ENCODE measurements at regions not wholly inside any gene's neighbourhood (a gene's known extent, or its start where the extent isn't known, plus 50 kb on each side); places are given as distances from the start of the nearest gene placed in this dataset.

- H3K4me1 ChIP-seq: peaks cover 9% of the 10 kb centered on the region
- TF ChIP-seq POLR2AphosphoS5 (IDR thresholded peaks at IDR 0.05) (no peak), POLR2A (IDR thresholded peaks at IDR 0.05) (no peak)
- H3K27ac ChIP-seq: no peak overlapping the region
- H3K9me3 ChIP-seq: no peaks in the 10 kb centered on the region
- no peak for DNase-seq (ENCODE audit: low spot score in 2 of 2)
- H3K27me3 ChIP-seq: no peaks in the 10 kb centered on the region
- no peaks in the 10 kb centered on the region for H3K36me3 ChIP-seq
- WGBS: 15% methylated on average over 1 of the region's 1 CpG
- no peak overlapping the region for H3K4me3 ChIP-seq
Measured at GRCh38 chr20:39893003-39893685, 795.9 kb downstream of the MAFB start.

GRCh38 chr20:39890697-39891096 is 798.3 kb downstream of the MAFB start:
- no peaks in the 10 kb centered on the region for H3K27me3 ChIP-seq
- DNase-seq (ENCODE audit: low spot score in 2 of 2): no peak
- H3K4me3 ChIP-seq: no peak overlapping the region
- H3K4me1 ChIP-seq: peaks cover 13% of the 10 kb centered on the region
- WGBS: 92% methylated on average over 1 of the region's 1 CpG
- H3K9me3 ChIP-seq: no peaks in the 10 kb centered on the region
- H3K36me3 ChIP-seq: no peaks in the 10 kb centered on the region
- no peak for TF ChIP-seq CTCF (IDR thresholded peaks at IDR 0.05)
- TF ChIP-seq POLR2AphosphoS5 (IDR thresholded peaks at IDR 0.05): no peak
- no peak for TF ChIP-seq EP300 (IDR thresholded peaks at IDR 0.05)
- no peak for TF ChIP-seq POLR2A (IDR thresholded peaks at IDR 0.05)
- H3K27ac ChIP-seq: no peak overlapping the region

- Histone ChIP-seq H3K4me1 (peaks cover 15% of the 10 kb centered on the region), H3K27ac (no peak overlapping the region), H3K27me3 (no peaks in the 10 kb centered on the region), H3K9me3 (no peaks in the 10 kb centered on the region), H3K4me3 (no peak overlapping the region), H3K36me3 (no peaks in the 10 kb centered on the region)
- DNase-seq (ENCODE audit: low spot score in 2 of 2): no peak
- no peak for TF ChIP-seq EP300 (IDR thresholded peaks at IDR 0.05)
- no peak for TF ChIP-seq POLR2A (IDR thresholded peaks at IDR 0.05)
- TF ChIP-seq CTCF (IDR thresholded peaks at IDR 0.05): no peak
- TF ChIP-seq POLR2AphosphoS5 (IDR thresholded peaks at IDR 0.05): no peak
- 81% methylated on average over 2 of the region's 2 CpGs for WGBS
Measured at GRCh38 chr20:39888310-39888709, 800.7 kb downstream of the MAFB start.

- H3K36me3 ChIP-seq: no peaks in the 10 kb centered on the region
- no peaks in the 10 kb centered on the region for H3K27me3 ChIP-seq
- no peak for DNase-seq (ENCODE audit: low spot score in 2 of 2)
- H3K4me1 ChIP-seq: peaks cover 13% of the 10 kb centered on the region
- WGBS: 63% methylated on average over 3 of the region's 3 CpGs
- TF ChIP-seq POLR2A (IDR thresholded peaks at IDR 0.05) (no peak), POLR2AphosphoS5 (IDR thresholded peaks at IDR 0.05) (no peak)
- H3K27ac ChIP-seq: peak overlapping the region; percentile 4
- no peaks in the 10 kb centered on the region for H3K9me3 ChIP-seq
- no peak overlapping the region for H3K4me3 ChIP-seq
Measured at GRCh38 chr20:39886650-39887190, 802.3 kb downstream of the MAFB start.

- Histone ChIP-seq H3K36me3 (no peaks in the 10 kb centered on the region), H3K4me3 (no peak overlapping the region), H3K27ac (peak overlapping the region; percentile 4), H3K27me3 (no peaks in the 10 kb centered on the region), H3K9me3 (no peaks in the 10 kb centered on the region), H3K4me1 (peaks cover 13% of the 10 kb centered on the region)
- TF ChIP-seq POLR2A (IDR thresholded peaks at IDR 0.05) (no peak), CTCF (IDR thresholded peaks at IDR 0.05) (peak; percentile 40 to 53), POLR2AphosphoS5 (IDR thresholded peaks at IDR 0.05) (no peak)
- WGBS: 40% methylated on average over 7 of the region's 7 CpGs
- DNase-seq (ENCODE audit: low spot score in 2 of 2): peak; percentile 80 to 82
Measured at GRCh38 chr20:39885975-39886649, 802.9 kb downstream of the MAFB start.

GRCh38 chr20:39882806-39883205 is 806.2 kb downstream of the MAFB start:
- 88% methylated on average over 1 of the region's 1 CpG for WGBS
- no peak for DNase-seq (ENCODE audit: low spot score in 2 of 2)
- no peak overlapping the region for H3K27ac ChIP-seq
- H3K4me1 ChIP-seq: peaks cover 29% of the 10 kb centered on the region
- H3K36me3 ChIP-seq: no peaks in the 10 kb centered on the region
- no peaks in the 10 kb centered on the region for H3K27me3 ChIP-seq
- H3K9me3 ChIP-seq: no peaks in the 10 kb centered on the region
- no peak overlapping the region for H3K4me3 ChIP-seq
- TF ChIP-seq POLR2AphosphoS5 (IDR thresholded peaks at IDR 0.05) (no peak), POLR2A (IDR thresholded peaks at IDR 0.05) (no peak), CTCF (IDR thresholded peaks at IDR 0.05) (no peak), EP300 (IDR thresholded peaks at IDR 0.05) (no peak)
